ENCODE measurements at regions not wholly inside any gene's neighbourhood (a gene's known extent, or its start where the extent isn't known, plus 50 kb on each side); places are given as distances from the start of the nearest gene placed in this dataset.

- peak in 1 of 2 donors; percentile 89 for DNase-seq (ENCODE audit: low read depth in 1 of 2, low spot score in 1 of 2)
- H3K27ac ChIP-seq = no peak overlapping the region
- no peak for TF ChIP-seq CTCF (IDR thresholded peaks at IDR 0.05; ENCODE audit: low read depth, low read length)
- H3K36me3 ChIP-seq = no peaks in the 10 kb centered on the region
- H3K4me3 ChIP-seq = no peak overlapping the region
- no peaks in the 10 kb centered on the region for H3K4me1 ChIP-seq (ENCODE audit: low read depth)
- no peaks in the 10 kb centered on the region for H3K27me3 ChIP-seq
- H3K9me3 ChIP-seq (ENCODE audit: low read depth) = no peaks in the 10 kb centered on the region
These were observed 51.8 kb upstream of the CXADR start for GRCh38 chr21:17461014-17461413.

GRCh38 chr21:17461582-17461981 is 51.3 kb upstream of the CXADR start:
- no peaks in the 10 kb centered on the region for H3K27me3 ChIP-seq
- TF ChIP-seq CTCF (IDR thresholded peaks at IDR 0.05; ENCODE audit: low read depth, low read length) = no peak
- no peaks in the 10 kb centered on the region for H3K36me3 ChIP-seq
- no peak overlapping the region for H3K4me3 ChIP-seq
- no peaks in the 10 kb centered on the region for H3K9me3 ChIP-seq (ENCODE audit: low read depth)
- DNase-seq (ENCODE audit: low read depth in 1 of 2, low spot score in 1 of 2) = peak in 1 of 2 donors; percentile 68
- H3K4me1 ChIP-seq (ENCODE audit: low read depth) = no peaks in the 10 kb centered on the region
- H3K27ac ChIP-seq = no peak overlapping the region

GRCh38 chr21:17462276-17462981 is 50.4 kb upstream of the CXADR start:
- Histone ChIP-seq H3K27me3 (no peaks in the 10 kb centered on the region), H3K27ac (no peak overlapping the region), H3K36me3 (no peaks in the 10 kb centered on the region), H3K4me1 (ENCODE audit: low read depth) (peaks cover under 1% of the 10 kb centered on the region), H3K9me3 (ENCODE audit: low read depth) (no peaks in the 10 kb centered on the region), H3K4me3 (no peak overlapping the region)
- no peak for TF ChIP-seq CTCF (IDR thresholded peaks at IDR 0.05; ENCODE audit: low read depth, low read length)
- DNase-seq (ENCODE audit: low read depth in 1 of 2, low spot score in 1 of 2) = no peak
